K562 (cell line): ENCODE measurements at regions not wholly inside any gene's neighbourhood (a gene's known extent, or its start where the extent isn't known, plus 50 kb on each side); places are given as distances from the start of the nearest gene placed in this dataset.

Source experiments
- ATAC-seq: fragments of 200-7000 bp; cut with Tn5 transposase; 3 replicates; pipeline ENCODE4 v1.9.1; 2020; ENCODE audit warnings: moderate library complexity
- BruUV-seq: library from RNA; stranded (reverse); fragments of 400-500 nt; replicated peaks from 2 replicates; lab custom pipeline; 2021; lab: Mats Ljungman, UMichigan
- CTCF ChIA-PET: fragments of 300-600 bp; formaldehyde crosslinking; extraction: SDS; loops from one replicate; lab custom pipeline; 2021; ENCODE audit warnings: low intra/inter-chr PET ratio; lab: Yijun Ruan, JAX
- POLR2A ChIA-PET: fragments of 300-600, 350-650 bp; sonication (Branson Sonifier 250); formaldehyde crosslinking; extraction: SDS; loops from one replicate; lab custom pipeline; 2021; ENCODE audit warnings: antibody characterized with exemption, inconsistent platforms; lab: Yijun Ruan, JAX
- DNase-seq, 4 experiments: peaks; one replicate each; pipeline versions ENCODE4 v3.0.0 to v3.0.0-alpha.2; 2011 to 2018; ENCODE audit warnings: low spot score in 3 of 4, mixed read lengths in 3 of 4; ENCODE audit errors: extremely low read depth in 1 of 4
- FAIRE-seq: peaks from 2 replicates; lab custom pipeline; 2011; peaks lifted over from hg19 to GRCh38; lab: Jason Lieb, UNC
- H2AFZ ChIP-seq: 2 replicates; pipeline ENCODE4 v1.6.0; 2011; ENCODE audit warnings: low read depth, low read length, control low read depth, inconsistent platforms
- H3K27ac ChIP-seq: fragments of 200-600 bp; 3 replicates; pipeline ENCODE4 v1.8.0; 2011; ENCODE audit warnings: low read depth, mild to moderate bottlenecking, control low read depth, inconsistent platforms, low read length, moderate library complexity, mixed read lengths; ENCODE audit errors: extremely low read depth
- H3K27me3 ChIP-seq, 2 experiments: fragments of 300-600 bp in 1 of 2; 2 replicates in 1 of 2; 3 replicates in 1 of 2; pipeline versions ENCODE4 v1.6.0 to v1.8.0; 2011; ENCODE audit warnings: inconsistent platforms in 2 of 2, low read length in 2 of 2, mild to moderate bottlenecking in 1 of 2, mixed read lengths in 1 of 2, moderate library complexity in 1 of 2; ENCODE audit not compliant: control insufficient read depth in 2 of 2, insufficient read depth in 2 of 2
- H3K36me3 ChIP-seq: fragments of 300-600 bp; 3 replicates; pipeline ENCODE4 v1.8.0; 2011; ENCODE audit warnings: mild to moderate bottlenecking, low read length, inconsistent platforms; ENCODE audit not compliant: control insufficient read depth, insufficient read depth
- H3K4me1 ChIP-seq, 2 experiments: fragments of 200-600 bp in 1 of 2; replicated peaks in 1 of 2; 2 replicates in 1 of 2; 3 replicates in 1 of 2; pipeline versions ENCODE4 v1.5.1 to v1.8.0; 2011; ENCODE audit warnings: inconsistent platforms in 2 of 2, low read length in 2 of 2, mild to moderate bottlenecking in 1 of 2, mixed read lengths in 1 of 2, moderate library complexity in 1 of 2; ENCODE audit not compliant: control insufficient read depth in 2 of 2, insufficient read depth in 2 of 2
- H3K4me2 ChIP-seq: 2 replicates; pipeline ENCODE4 v1.6.1; 2011; ENCODE audit warnings: low read length, control low read depth, inconsistent platforms, mixed read lengths; ENCODE audit not compliant: insufficient read depth
- H3K4me3 ChIP-seq: fragments of 200-600 bp; sonication (generic), shearing (Covaris generic); 2 replicates; pipeline ENCODE4 v1.5.1; 2016; ENCODE audit warnings: control low read depth, inconsistent platforms
- H3K79me2 ChIP-seq: fragments of 200-600 bp; 3 replicates; pipeline ENCODE4 v1.8.0; 2011; ENCODE audit warnings: low read length, inconsistent platforms; ENCODE audit not compliant: control insufficient read depth, insufficient read depth
- H3K9ac ChIP-seq, 2 experiments: 2 replicates each; pipeline versions ENCODE4 v1.6.0 to v1.6.1; 2011; ENCODE audit warnings: low read depth in 2 of 2, low read length in 2 of 2, control low read depth in 1 of 2, inconsistent platforms in 1 of 2, mild to moderate bottlenecking in 1 of 2, mixed read lengths in 1 of 2; ENCODE audit not compliant: insufficient read depth in 1 of 2
- H3K9me1 ChIP-seq: one replicate; pipeline ENCODE4 v1.6.0; 2011; ENCODE audit warnings: inconsistent platforms, mild to moderate bottlenecking, low read length, moderate library complexity; ENCODE audit not compliant: control insufficient read depth, insufficient read depth
- H3K9me3 ChIP-seq: replicated peaks from 2 replicates; pipeline ENCODE4 v1.5.1; 2011; ENCODE audit warnings: low read depth, low read length, inconsistent platforms; ENCODE audit not compliant: control insufficient read depth, insufficient read depth
- H4K20me1 ChIP-seq: replicated peaks from 2 replicates; pipeline ENCODE4 v1.6.1; 2011; ENCODE audit warnings: low read length, inconsistent platforms, mixed read lengths; ENCODE audit not compliant: control insufficient read depth, insufficient read depth
- GTF2E2 ChIP-seq: fragments of 200-800 bp; sonication (Bioruptor generic); IDR thresholded peaks from 2 replicates; pipeline ENCODE4 v1.6.1; 2016; ENCODE audit warnings: missing genetic modification characterization, missing compliant biosample characterization
- HDAC1 ChIP-seq, 2 experiments: fragments of 450-650 bp; IDR thresholded peaks; 2 replicates each; pipeline ENCODE4 v1.6.1; 2016 to 2017; ENCODE audit warnings: inconsistent platforms in 1 of 2, mild to moderate bottlenecking in 1 of 2, moderate library complexity in 1 of 2
- HLTF ChIP-seq: fragments of 450-650 bp; IDR thresholded peaks from 2 replicates; pipeline ENCODE4 v1.6.1; 2016
- MCM2 ChIP-seq: fragments of 450-650 bp; IDR thresholded peaks from 2 replicates; pipeline ENCODE4 v1.6.1; 2017; ENCODE audit warnings: low read depth, mild to moderate bottlenecking
- NEUROD1 ChIP-seq: fragments of 150-350 bp; IDR thresholded peaks from 2 replicates; pipeline ENCODE4 v1.6.1; 2014; ENCODE audit warnings: borderline replicate concordance, low read length, low read depth; ENCODE audit not compliant: partially characterized antibody
- NFRKB ChIP-seq: fragments of 450-650 bp; IDR thresholded peaks from 2 replicates; pipeline ENCODE4 v1.6.1; 2016; ENCODE audit warnings: low read depth
- PML ChIP-seq: IDR thresholded peaks from 2 replicates; pipeline ENCODE4 v1.6.1; 2012; ENCODE audit warnings: low read length, inconsistent platforms
- SMARCC2 ChIP-seq: fragments of 450-650 bp; IDR thresholded peaks from 2 replicates; pipeline ENCODE4 v1.6.1; 2017; ENCODE audit warnings: antibody characterized with exemption, moderate library complexity, mild to moderate bottlenecking, low read depth
- SRSF3 ChIP-seq: fragments of 200-400 bp; formaldehyde crosslinking; IDR thresholded peaks from 2 replicates; pipeline ENCODE4 v1.6.1; 2016; ENCODE audit warnings: mild to moderate bottlenecking, low read length, moderate library complexity; ENCODE audit not compliant: insufficient read depth
- TSC22D4 ChIP-seq: fragments of 450-650 bp; IDR thresholded peaks from 2 replicates; pipeline ENCODE4 v1.6.1; 2016; ENCODE audit warnings: missing genetic modification characterization, missing biosample characterization, control low read depth
- ZNF274 ChIP-seq: IDR thresholded peaks from 2 replicates; pipeline ENCODE4 v1.6.1; 2011; ENCODE audit warnings: low read depth, mild to moderate bottlenecking, low read length, moderate library complexity, borderline replicate concordance
- ZNF384 ChIP-seq: IDR thresholded peaks from 2 replicates; pipeline ENCODE4 v1.6.1; 2012; ENCODE audit warnings: low read depth, low read length, improper control_type of control experiment
- ZNF431 ChIP-seq: sonication (generic); formaldehyde crosslinking; IDR thresholded peaks from 2 replicates; pipeline ENCODE4 v1.8.0; 2022; ENCODE audit warnings: mild to moderate bottlenecking, missing genetic modification reagents
- ZNF830 ChIP-seq: fragments of 250-450 bp; sonication (Bioruptor Pico); IDR thresholded peaks from 2 replicates; pipeline ENCODE4 v1.5.0; 2021; ENCODE audit warnings: mild to moderate bottlenecking
- ZSCAN32 ChIP-seq: fragments of 450-650 bp; formaldehyde crosslinking; IDR thresholded peaks from 2 replicates; pipeline ENCODE4 v1.4.0; 2020; ENCODE audit warnings: mild to moderate bottlenecking, moderate library complexity
- WGBS: fragments of 100-300 bp; shearing (Covaris generic); methylation state at CpG from one replicate; pipeline ENCODE4 v1.1.6; 2016; ENCODE audit warnings: low coverage, mixed read lengths; ENCODE audit not compliant: insufficient coverage; ENCODE audit errors: missing lambda C conversion rate; 5-methylcytosine and 5-hydroxymethylcytosine counted together
- in situ Hi-C: fragments of 300-500 bp; cut with MboI; formaldehyde crosslinking; loops from 4 replicates; pipeline ENCODE4 v1.15.0; 2018; ENCODE audit warnings: inconsistent platforms, mixed read lengths
- intact Hi-C: fragments of 100-400 bp; cut with micrococcal nuclease; formaldehyde crosslinking; loops from 2 replicates; pipeline ENCODE4 v1.14.2; 2022
- TF ChIP-seq, protein P1 (sequence below): fragments of 250-450 bp; sonication (Bioruptor Pico); IDR thresholded peaks from 2 replicates; pipeline ENCODE4 v1.4.0; 2020
- TF ChIP-seq, protein P2 (sequence below): fragments of 450-650 bp; conservative IDR thresholded peaks from 2 replicates; pipeline ENCODE4 v1.6.1; 2016; ENCODE audit warnings: missing genetic modification characterization, low read depth, mild to moderate bottlenecking, control low read depth, missing compliant biosample characterization

DNA sequence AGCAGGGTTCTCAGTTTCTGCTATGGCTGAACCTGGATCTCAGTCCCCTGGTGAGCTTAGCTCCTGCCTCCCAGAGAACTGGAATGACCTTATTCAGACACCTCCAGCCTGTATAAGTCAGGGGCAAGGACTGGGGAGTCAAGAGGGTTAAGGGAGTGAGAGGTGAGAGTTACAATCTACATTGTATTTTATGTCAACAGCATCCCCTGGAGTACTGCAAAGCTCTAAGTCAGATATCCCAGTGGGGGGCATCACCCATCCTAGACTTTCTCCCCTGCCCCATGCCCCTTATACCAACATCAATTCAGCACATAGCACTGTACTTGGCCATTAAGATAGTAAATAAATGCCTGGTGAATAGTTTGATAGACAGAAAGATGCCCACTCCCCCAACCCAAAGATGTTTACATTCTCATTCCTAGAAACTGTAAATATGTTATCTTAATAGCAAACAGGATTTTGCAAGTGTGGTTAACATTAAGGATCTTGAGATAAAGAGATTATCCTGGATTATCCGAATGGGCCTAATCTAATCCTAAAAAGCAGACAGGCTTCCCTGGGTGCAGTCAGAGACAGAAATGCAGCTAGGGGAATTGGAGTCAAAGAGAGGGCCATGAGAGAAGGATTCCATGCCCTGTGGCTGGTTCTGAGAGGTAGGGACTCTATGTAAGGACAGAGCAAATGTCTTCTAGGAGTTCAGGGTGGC is 132.3 kb upstream of the RASGRP1 start:
- 0% methylated on average over 1 of the region's 1 CpG for WGBS
- TF ChIP-seq TSC22D4 (tag) (no peak), ZNF384 (no peak), ZNF431 (CRISPR knock-in tag) (no peak), ZSCAN32 (no peak), SRSF3 (no peak), NFRKB (no peak), NEUROD1 (no peak), ZNF830 (CRISPR knock-in tag) (no peak), PML (no peak), HDAC1 (IDR thresholded peaks at IDR 0.05) (no peak), HLTF (no peak), GTF2E2 (tag) (no peak), MCM2 (no peak), ZNF274 (no peak), SMARCC2 (no peak)
- TF ChIP-seq, protein P1, sequence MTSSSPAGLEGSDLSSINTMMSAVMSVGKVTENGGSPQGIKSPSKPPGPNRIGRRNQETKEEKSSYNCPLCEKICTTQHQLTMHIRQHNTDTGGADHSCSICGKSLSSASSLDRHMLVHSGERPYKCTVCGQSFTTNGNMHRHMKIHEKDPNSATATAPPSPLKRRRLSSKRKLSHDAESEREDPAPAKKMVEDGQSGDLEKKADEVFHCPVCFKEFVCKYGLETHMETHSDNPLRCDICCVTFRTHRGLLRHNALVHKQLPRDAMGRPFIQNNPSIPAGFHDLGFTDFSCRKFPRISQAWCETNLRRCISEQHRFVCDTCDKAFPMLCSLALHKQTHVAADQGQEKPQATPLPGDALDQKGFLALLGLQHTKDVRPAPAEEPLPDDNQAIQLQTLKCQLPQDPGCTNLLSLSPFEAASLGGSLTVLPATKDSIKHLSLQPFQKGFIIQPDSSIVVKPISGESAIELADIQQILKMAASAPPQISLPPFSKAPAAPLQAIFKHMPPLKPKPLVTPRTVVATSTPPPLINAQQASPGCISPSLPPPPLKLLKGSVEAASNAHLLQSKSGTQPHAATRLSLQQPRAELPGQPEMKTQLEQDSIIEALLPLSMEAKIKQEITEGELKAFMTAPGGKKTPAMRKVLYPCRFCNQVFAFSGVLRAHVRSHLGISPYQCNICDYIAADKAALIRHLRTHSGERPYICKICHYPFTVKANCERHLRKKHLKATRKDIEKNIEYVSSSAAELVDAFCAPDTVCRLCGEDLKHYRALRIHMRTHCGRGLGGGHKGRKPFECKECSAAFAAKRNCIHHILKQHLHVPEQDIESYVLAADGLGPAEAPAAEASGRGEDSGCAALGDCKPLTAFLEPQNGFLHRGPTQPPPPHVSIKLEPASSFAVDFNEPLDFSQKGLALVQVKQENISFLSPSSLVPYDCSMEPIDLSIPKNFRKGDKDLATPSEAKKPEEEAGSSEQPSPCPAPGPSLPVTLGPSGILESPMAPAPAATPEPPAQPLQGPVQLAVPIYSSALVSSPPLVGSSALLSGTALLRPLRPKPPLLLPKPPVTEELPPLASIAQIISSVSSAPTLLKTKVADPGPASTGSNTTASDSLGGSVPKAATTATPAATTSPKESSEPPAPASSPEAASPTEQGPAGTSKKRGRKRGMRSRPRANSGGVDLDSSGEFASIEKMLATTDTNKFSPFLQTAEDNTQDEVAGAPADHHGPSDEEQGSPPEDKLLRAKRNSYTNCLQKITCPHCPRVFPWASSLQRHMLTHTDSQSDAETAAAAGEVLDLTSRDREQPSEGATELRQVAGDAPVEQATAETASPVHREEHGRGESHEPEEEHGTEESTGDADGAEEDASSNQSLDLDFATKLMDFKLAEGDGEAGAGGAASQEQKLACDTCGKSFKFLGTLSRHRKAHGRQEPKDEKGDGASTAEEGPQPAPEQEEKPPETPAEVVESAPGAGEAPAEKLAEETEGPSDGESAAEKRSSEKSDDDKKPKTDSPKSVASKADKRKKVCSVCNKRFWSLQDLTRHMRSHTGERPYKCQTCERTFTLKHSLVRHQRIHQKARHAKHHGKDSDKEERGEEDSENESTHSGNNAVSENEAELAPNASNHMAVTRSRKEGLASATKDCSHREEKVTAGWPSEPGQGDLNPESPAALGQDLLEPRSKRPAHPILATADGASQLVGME (CRISPR knock-in tag) = no peak
- TF ChIP-seq, protein P2, sequence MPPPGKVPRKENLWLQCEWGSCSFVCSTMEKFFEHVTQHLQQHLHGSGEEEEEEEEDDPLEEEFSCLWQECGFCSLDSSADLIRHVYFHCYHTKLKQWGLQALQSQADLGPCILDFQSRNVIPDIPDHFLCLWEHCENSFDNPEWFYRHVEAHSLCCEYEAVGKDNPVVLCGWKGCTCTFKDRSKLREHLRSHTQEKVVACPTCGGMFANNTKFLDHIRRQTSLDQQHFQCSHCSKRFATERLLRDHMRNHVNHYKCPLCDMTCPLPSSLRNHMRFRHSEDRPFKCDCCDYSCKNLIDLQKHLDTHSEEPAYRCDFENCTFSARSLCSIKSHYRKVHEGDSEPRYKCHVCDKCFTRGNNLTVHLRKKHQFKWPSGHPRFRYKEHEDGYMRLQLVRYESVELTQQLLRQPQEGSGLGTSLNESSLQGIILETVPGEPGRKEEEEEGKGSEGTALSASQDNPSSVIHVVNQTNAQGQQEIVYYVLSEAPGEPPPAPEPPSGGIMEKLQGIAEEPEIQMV (tag) = no peak

More for the DNA sequence above, 132.3 kb upstream of the RASGRP1 start:
- H3K9ac ChIP-seq = no peak overlapping the region
- H3K36me3 ChIP-seq = no peaks in the 10 kb centered on the region
- H3K9me1 ChIP-seq = no peaks in the 10 kb centered on the region
- H3K4me2 ChIP-seq = no peak overlapping the region
- H3K27ac ChIP-seq = no peak overlapping the region
- H3K4me3 ChIP-seq = no peak overlapping the region
- no TSS peak for BruUV-seq
- ATAC-seq (no peak), FAIRE-seq (no peak), DNase-seq (no peak)
- CTCF ChIA-PET = interaction anchor here (0.5 kb wide), 1 partner anchor 11 kb away, joined by 3 read pairs; no protein-coding TSS in a partner anchor
- H3K9me3 ChIP-seq = no peaks in the 10 kb centered on the region
- 0 out of 2 replicates have a peak, but pooled peaks cover 5% of the 10 kb centered on the region for H4K20me1 ChIP-seq
- H3K4me1 ChIP-seq = no peaks in the 10 kb centered on the region
- H3K27me3 ChIP-seq = no peaks in the 10 kb centered on the region; a peak in 2 of 5 replicates
- in situ Hi-C loops (loop anchor here (10.0 kb wide), 2 partner anchors 132 to 222 kb away; partner anchors contain the start of gene RASGRP1), intact Hi-C loops (loop anchor here (5.0 kb wide), 1 partner anchor 700 kb away; no protein-coding TSS in a partner anchor)
- H2AFZ ChIP-seq = no peak overlapping the region
- POLR2A ChIA-PET = interaction anchor here (0.5 to 0.6 kb wide), 2 partner anchors 79 to 321 kb away, joined by 3 read pairs; no protein-coding TSS in a partner anchor
- H3K79me2 ChIP-seq = no peaks in the 10 kb centered on the region
